ACC112 (cell line): ENCODE measurements at regions not wholly inside any gene's neighbourhood (a gene's known extent, or its start where the extent isn't known, plus 50 kb on each side); places are given as distances from the start of the nearest gene placed in this dataset.
A peak's percentile ranks its signal among the peaks of the same experiment; 100 is the strongest.

ENCODE experiments used
- H2AFZ ChIP-seq: fragments of 200-600 bp; sonication (generic); one replicate; pipeline ENCODE4 v1.6.0; 2017; ENCODE audit warnings: antibody characterized with exemption, low read length; ENCODE audit not compliant: unreplicated experiment
- H3K27ac ChIP-seq: fragments of 200-600 bp; sonication (generic); 2 replicates; pipeline ENCODE4 v1.5.1; 2014; ENCODE audit warnings: low read depth, mild to moderate bottlenecking, antibody characterized with exemption, low read length, moderate library complexity
- H3K27me3 ChIP-seq: fragments of 200-600 bp; sonication (generic); 2 replicates; pipeline ENCODE4 v1.6.1; 2014; ENCODE audit warnings: mild to moderate bottlenecking, antibody characterized with exemption, low read length, moderate library complexity, mixed read lengths; ENCODE audit not compliant: insufficient read depth
- H3K36me3 ChIP-seq: fragments of 200-600 bp; sonication (generic); 2 replicates; pipeline ENCODE4 v1.6.1; 2016; ENCODE audit warnings: mild to moderate bottlenecking, antibody characterized with exemption, low read length, moderate library complexity, mixed read lengths; ENCODE audit not compliant: insufficient read depth
- H3K4me1 ChIP-seq: fragments of 200-600 bp; sonication (generic); one replicate; pipeline ENCODE4 v1.6.1; 2016; ENCODE audit warnings: low read length, mixed read lengths; ENCODE audit not compliant: insufficient read depth, unreplicated experiment, control insufficient read depth
- H3K4me3 ChIP-seq: fragments of 200-600 bp; sonication (generic); 2 replicates; pipeline ENCODE4 v1.5.1; 2014; ENCODE audit warnings: mild to moderate bottlenecking, low read depth, low read length
- H3K79me2 ChIP-seq: fragments of 200-600 bp; sonication (generic); one replicate; pipeline ENCODE4 v1.6.0; 2016; ENCODE audit warnings: low read length; ENCODE audit not compliant: control insufficient read depth, unreplicated experiment, insufficient read depth

DNA sequence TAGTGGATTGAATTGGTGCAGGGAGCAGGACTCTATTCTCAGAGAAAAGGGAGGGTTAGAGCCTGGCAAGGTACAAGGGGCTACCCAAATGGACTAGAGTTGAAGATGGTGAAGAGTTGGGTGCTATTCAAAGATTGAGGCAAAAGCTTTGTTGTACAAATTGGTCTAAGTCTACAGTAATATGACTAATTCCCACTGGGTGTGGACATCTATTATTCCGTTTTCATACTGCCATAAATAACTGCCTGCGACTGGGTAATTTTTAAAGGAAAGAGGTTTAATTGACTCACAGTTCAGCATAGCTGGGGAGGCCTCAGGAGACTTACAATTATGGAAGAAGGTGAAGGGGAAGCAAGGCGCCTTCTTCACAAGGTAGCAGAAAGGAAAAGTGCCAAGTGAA lies 266.3 kb downstream of the TPBG start:
- H3K27ac ChIP-seq: no peak overlapping the region
- no peaks in the 10 kb centered on the region for H3K79me2 ChIP-seq
- H3K4me1 ChIP-seq: no peaks in the 10 kb centered on the region
- no peak overlapping the region for H2AFZ ChIP-seq
- H3K27me3 ChIP-seq: 0 out of 2 replicates have a peak, but pooled peaks cover 7% of the 10 kb centered on the region
- H3K36me3 ChIP-seq: no peaks in the 10 kb centered on the region
- H3K4me3 ChIP-seq: no peak overlapping the region

DNA sequence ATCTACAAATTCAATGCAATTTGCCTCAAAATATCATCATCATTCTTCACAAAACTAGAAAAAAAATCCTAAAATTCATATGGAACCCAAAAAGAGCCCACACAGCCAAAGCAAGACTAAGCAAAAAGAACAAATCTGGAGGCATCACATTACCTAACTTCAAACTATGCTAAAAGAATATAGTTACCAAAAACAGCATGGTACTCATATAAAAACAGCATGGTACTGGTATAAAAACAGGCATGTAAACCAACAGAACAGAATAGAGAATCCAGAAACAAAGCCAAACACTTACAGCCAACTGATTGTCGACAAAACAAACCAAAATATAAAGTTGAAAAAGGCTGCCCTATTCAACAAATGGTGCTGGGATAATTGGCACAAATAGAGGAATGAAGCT lies 278.1 kb downstream of the TPBG start:
- no peak overlapping the region for H2AFZ ChIP-seq
- H3K27me3 ChIP-seq: peaks cover 12% of the 10 kb centered on the region; the same call in 1 of the 2 replicates
- no peaks in the 10 kb centered on the region for H3K79me2 ChIP-seq
- no peak overlapping the region for H3K27ac ChIP-seq
- no peak overlapping the region for H3K4me3 ChIP-seq
- H3K36me3 ChIP-seq: no peaks in the 10 kb centered on the region
- H3K4me1 ChIP-seq: peaks cover 4% of the 10 kb centered on the region

DNA sequence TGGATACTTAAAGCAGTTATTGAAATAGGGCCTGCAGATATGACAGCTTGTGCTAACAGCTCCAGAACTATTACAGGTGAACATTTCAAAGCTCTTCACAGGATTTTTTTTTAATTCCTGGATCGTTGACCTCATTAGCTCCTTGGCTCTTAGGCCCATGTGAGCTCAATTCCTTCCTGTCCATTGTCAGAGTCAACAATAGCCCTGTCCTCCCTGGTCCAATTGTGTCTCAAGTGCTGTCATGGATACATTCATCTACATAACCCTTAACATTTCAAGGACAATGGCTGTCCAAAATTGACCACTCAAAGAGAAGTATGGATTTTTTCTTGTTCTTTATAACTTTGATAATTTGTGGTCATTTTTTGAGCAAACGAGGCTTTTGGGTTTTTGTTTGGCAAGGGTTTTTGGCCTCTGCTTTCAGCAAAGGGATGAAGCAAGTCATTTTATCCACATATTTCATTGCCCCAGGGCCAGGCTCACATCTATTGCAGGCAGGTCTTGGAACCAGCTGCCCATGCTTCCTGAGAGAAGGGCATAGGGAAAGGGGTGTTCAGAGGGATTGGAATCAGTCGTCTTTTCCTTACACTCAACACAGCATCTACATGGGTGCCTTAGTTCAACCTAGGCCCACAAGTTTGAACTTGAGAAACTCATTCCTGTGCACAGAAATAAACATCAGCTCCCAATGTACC lies 282.1 kb downstream of the TPBG start:
- no peak overlapping the region for H3K27ac ChIP-seq
- H2AFZ ChIP-seq: no peak overlapping the region
- peaks cover 8% of the 10 kb centered on the region; the same call in 1 of the 2 replicates for H3K27me3 ChIP-seq
- peaks cover 4% of the 10 kb centered on the region for H3K4me1 ChIP-seq
- H3K79me2 ChIP-seq: no peaks in the 10 kb centered on the region
- no peak overlapping the region for H3K4me3 ChIP-seq
- no peaks in the 10 kb centered on the region for H3K36me3 ChIP-seq

DNA sequence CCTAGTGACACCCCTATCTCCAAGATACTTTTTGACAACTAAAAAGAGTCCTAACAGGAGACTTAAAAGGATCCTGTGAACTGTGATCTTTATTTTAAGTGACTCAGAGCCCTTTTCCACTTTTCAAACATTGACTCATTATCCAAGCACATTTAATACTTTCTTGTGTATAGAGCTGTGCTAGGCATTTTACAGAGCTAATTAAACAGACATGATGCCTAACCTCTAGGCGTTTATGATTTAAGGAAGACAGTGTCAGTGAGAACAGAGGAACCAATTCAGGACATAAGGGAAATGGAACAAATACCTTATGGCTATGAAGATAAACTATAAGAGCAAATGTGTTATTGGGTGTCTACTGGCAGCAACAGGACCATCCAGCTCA lies 282.6 kb downstream of the TPBG start:
- Histone ChIP-seq H3K4me1 (peaks cover 4% of the 10 kb centered on the region), H3K36me3 (no peaks in the 10 kb centered on the region), H3K27me3 (peaks cover 8% of the 10 kb centered on the region; the same call in 1 of the 2 replicates), H3K4me3 (no peak overlapping the region), H3K27ac (no peak overlapping the region), H3K79me2 (no peaks in the 10 kb centered on the region), H2AFZ (no peak overlapping the region)

DNA sequence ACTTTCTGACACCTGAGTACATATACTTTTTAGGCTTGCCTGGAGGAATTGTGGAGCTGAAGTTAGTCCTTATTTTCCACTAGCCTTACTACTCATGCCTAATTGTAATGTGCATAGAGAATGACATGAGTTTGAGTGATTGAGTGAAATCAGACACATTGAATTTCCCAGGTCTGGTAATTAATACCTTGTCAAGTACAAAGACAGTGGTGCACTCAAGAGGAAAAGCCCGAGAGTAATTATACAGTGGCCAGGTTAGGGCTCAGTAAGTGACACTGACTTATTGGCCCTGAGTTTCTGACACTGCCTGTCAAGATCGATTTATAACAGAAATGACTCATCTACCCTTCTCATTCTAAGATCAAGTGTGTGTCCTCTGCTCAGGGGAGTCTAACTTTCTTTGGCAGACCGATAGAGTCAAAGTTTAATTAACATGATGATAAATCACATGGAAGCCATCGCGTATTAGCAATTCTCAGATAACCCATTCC lies 288.3 kb downstream of the TPBG start:
- Histone ChIP-seq H3K27me3 (peaks cover 9% of the 10 kb centered on the region), H3K4me1 (no peaks in the 10 kb centered on the region), H3K79me2 (no peaks in the 10 kb centered on the region), H3K27ac (no peak overlapping the region), H3K36me3 (no peaks in the 10 kb centered on the region), H2AFZ (no peak overlapping the region), H3K4me3 (no peak overlapping the region)

DNA sequence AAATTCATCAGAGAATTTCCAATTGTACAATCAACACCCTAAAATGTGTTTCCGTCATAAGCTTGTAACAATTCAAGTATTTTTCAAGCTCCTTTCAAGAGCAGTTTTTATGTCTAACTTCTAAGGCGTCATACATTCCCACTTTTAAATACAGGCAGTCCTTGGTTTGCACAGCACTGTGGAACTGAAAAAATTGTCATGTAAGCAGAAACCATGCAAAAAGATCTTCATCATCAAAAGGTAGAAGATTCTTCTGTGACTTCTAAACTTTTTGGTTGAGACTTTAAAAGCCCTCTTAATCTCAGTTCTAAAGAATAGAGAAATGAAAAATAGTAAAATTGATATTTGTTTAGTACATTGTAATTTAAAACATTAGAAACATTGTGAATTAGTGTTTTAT lies 315.6 kb downstream of the TPBG start:
- no peaks in the 10 kb centered on the region for H3K79me2 ChIP-seq
- H3K27me3 ChIP-seq: no peaks in the 10 kb centered on the region
- H3K4me1 ChIP-seq: no peaks in the 10 kb centered on the region
- no peak overlapping the region for H3K27ac ChIP-seq
- no peak overlapping the region for H3K4me3 ChIP-seq
- H2AFZ ChIP-seq: no peak overlapping the region
- no peaks in the 10 kb centered on the region for H3K36me3 ChIP-seq

DNA sequence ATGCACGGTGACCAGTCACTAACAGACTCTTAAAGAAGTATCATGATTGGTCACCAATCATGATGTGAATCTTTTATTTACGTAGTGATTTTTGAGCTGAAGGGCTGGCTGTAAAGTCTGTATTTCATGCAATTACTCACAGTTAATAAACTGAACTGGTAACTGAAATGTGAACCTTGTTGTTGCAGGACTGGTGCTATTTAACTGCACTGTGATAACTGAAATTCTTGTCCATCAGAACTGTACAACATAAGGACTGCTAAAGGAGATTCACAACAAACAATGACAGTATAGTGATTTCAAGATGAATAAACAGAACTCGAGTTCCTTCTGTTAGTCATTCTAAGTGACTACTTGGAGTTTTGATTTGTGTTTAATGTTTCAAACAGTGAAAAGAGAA lies 316.6 kb downstream of the TPBG start:
- no peak overlapping the region for H3K4me3 ChIP-seq
- H3K27ac ChIP-seq: no peak overlapping the region
- H3K36me3 ChIP-seq: no peaks in the 10 kb centered on the region
- H3K79me2 ChIP-seq: no peaks in the 10 kb centered on the region
- H3K27me3 ChIP-seq: no peaks in the 10 kb centered on the region
- no peaks in the 10 kb centered on the region for H3K4me1 ChIP-seq
- no peak overlapping the region for H2AFZ ChIP-seq

DNA sequence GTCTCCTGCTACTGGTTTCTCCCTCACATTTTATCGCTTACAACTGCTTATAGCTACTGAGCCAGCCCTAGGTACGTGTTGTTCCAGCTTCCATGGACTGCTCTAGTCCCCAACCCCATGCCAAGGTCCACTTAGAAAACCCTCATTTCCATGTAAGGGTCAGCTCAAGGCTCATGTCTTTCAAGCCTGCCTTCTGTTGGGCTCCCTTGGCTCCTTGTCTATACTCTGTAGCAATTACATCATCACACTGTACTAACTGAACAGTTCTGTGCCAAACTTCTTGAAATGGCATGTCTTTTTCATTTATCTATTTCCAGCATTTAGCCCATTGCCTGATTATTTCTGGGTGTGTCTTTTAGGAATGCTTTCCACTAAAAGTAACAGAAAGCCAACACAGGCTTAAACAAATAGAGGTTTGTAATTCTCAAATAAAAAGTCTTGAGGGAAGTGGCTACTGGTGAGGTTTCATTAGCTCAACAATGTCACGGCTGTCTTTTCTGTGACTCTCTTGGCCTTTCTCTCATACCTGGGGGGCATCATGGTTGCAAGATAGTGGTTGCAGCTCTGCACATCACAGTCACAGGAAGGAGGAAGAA lies 317.6 kb downstream of the TPBG start:
- no peak overlapping the region for H3K27ac ChIP-seq
- H2AFZ ChIP-seq: no peak overlapping the region
- no peak overlapping the region for H3K4me3 ChIP-seq
- no peaks in the 10 kb centered on the region for H3K36me3 ChIP-seq
- H3K79me2 ChIP-seq: no peaks in the 10 kb centered on the region
- H3K27me3 ChIP-seq: no peaks in the 10 kb centered on the region
- no peaks in the 10 kb centered on the region for H3K4me1 ChIP-seq

DNA sequence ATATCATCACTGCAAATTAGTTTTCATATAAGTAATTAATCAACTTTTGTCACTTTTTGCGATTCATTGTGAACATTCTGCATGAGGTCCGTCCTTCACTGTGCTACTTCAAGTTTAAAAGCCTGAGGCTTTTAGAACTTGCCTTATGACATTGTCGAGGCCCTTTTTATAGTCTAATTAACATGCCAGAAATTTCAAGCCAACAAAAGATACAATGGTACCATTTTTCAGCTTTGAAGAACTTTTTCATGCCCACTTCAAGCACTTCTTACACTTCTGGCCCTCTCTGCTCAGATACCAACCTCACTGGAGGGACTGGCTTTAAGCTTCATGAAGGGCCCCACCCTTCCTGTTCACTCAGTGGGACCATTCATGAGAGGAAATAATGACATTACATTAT lies 323.1 kb downstream of the TPBG start:
- H3K27me3 ChIP-seq: no peaks in the 10 kb centered on the region
- H3K27ac ChIP-seq: no peak overlapping the region
- no peaks in the 10 kb centered on the region for H3K79me2 ChIP-seq
- H3K4me3 ChIP-seq: no peak overlapping the region
- no peaks in the 10 kb centered on the region for H3K4me1 ChIP-seq
- H3K36me3 ChIP-seq: no peaks in the 10 kb centered on the region
- peak overlapping the region; percentile 60 for H2AFZ ChIP-seq

DNA sequence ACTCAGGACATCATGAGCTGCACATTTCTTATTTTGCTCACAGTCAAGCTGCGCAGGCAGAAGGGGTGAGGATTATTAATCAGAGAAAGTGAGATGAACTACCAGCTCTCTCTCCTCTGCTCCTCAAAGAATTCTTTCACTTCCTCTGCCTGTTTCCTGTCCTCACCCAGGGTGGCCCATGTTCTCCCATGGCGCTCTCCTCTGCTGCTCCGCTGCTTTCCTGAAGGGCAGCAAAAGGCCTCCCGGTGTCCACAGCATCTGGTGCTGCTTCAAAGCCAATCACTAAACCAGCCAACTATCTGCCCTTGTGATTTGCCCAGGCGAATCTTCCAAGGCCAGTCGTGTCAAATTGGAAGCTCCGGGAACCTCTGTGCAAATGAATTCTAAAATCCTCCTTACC lies 324.2 kb downstream of the TPBG start:
- 0 out of 2 replicates have a peak, but pooled peaks cover 6% of the 10 kb centered on the region for H3K27me3 ChIP-seq
- H3K4me3 ChIP-seq: no peak overlapping the region
- no peaks in the 10 kb centered on the region for H3K36me3 ChIP-seq
- H2AFZ ChIP-seq: no peak overlapping the region
- no peaks in the 10 kb centered on the region for H3K4me1 ChIP-seq
- no peaks in the 10 kb centered on the region for H3K79me2 ChIP-seq
- H3K27ac ChIP-seq: no peak overlapping the region

DNA sequence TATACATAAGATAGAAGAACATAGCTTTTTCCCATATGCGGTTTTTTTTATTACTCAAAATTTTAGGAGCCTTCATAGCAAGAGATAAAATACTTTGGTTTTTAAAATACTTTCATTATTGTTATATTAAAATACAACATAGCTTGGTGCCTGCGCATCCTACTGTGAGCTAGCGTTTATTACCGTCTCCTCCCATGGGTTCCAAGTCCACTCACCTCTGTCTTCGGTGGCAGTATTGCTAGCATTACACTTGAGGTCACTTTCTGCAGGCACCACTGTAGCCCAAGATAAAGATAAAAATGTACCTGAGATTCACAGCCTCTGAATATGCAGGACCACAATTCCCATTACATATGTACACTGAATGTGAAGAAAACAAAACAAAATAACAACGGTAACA lies 326.7 kb downstream of the TPBG start:
- Histone ChIP-seq H3K4me3 (no peak overlapping the region), H3K36me3 (no peaks in the 10 kb centered on the region), H3K27me3 (0 out of 2 replicates have a peak, but pooled peaks cover 6% of the 10 kb centered on the region), H3K27ac (no peak overlapping the region), H3K79me2 (no peaks in the 10 kb centered on the region), H3K4me1 (no peaks in the 10 kb centered on the region), H2AFZ (no peak overlapping the region)
